ENCODE measurements at regions not wholly inside any gene's neighbourhood (a gene's known extent, or its start where the extent isn't known, plus 50 kb on each side); places are given as distances from the start of the nearest gene placed in this dataset.

- no peak for TF ChIP-seq ESRRA (IDR thresholded peaks at IDR 0.05; ENCODE audit: borderline replicate concordance, low read depth)
- TF ChIP-seq PRMT5 (CRISPR knock-in tag; IDR thresholded peaks at IDR 0.05) = no peak
- no peak for TF ChIP-seq CTCF (IDR thresholded peaks at IDR 0.05 in 2 of 3, conservative IDR thresholded peaks at IDR 0.05 in 1 of 3; ENCODE audit: insufficient read depth in 2 of 3, low read depth in 1 of 3, low read length in 3 of 3)
- TF ChIP-seq SIN3A (IDR thresholded peaks at IDR 0.05; ENCODE audit: borderline replicate concordance in 2 of 2, control insufficient read depth in 1 of 2, low read depth in 2 of 2, low read length in 2 of 2) = no peak
- TF ChIP-seq SMARCE1 (IDR thresholded peaks at IDR 0.05) = no peak
- TF ChIP-seq ZBTB34 (CRISPR knock-in tag; IDR thresholded peaks at IDR 0.05) = no peak
- TF ChIP-seq LEF1 (IDR thresholded peaks at IDR 0.05) = no peak
- TF ChIP-seq NFRKB (IDR thresholded peaks at IDR 0.05; ENCODE audit: low read depth) = no peak
- TF ChIP-seq POLR2A (conservative IDR thresholded peaks at IDR 0.05) = no peak
- no peak for TF ChIP-seq POLR2AphosphoS5 (IDR thresholded peaks at IDR 0.05; ENCODE audit: control insufficient read depth, insufficient read depth, low read depth, low read length)
- TF ChIP-seq ZNF707 (CRISPR knock-in tag; conservative IDR thresholded peaks at IDR 0.05) = no peak
- no peak for TF ChIP-seq LARP7 (IDR thresholded peaks at IDR 0.05)
Observed at GRCh38 chr5:3051400-3051799, 299.9 kb upstream of the IRX2 start.
